ENCODE measurements at regions not wholly inside any gene's neighbourhood (a gene's known extent, or its start where the extent isn't known, plus 50 kb on each side); places are given as distances from the start of the nearest gene placed in this dataset.

DNA sequence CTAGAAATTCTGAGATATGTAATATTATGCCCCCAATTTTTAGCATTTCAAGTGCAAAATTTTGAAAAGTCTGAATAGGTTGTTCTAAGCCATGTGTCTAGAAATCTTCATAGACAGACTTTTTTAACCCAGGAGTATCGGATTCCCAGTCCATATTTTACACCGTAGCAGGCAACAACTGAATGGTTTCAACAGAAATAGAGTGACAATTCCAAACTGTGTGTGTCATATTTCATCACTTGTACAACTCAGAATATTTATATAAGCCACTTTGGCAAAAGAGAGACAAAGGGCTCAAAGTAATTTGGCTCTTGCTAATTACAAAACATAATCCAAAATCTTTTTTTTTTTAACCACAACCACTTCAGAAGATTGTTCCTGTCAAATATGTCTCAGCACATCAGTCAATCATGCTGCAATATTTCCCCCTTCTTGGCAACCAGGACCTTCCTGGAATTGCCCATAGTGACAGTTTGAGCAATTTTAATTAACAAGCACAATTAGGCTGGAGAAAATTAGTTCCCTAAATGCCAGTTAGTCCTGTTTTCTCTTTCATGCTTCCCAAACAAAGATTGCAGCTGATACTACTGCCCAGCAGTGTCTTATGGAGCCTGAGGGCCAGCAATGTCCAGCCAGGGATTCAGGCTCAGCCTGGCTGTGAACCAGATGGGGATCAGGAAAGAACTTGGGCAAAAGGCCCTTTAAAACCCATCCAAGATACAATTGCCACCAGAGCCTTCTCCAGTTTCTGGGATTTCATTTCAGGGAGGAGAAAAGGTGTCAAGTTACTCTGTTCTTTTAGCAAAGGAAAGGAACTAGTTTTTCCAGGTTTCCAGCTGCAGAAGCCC, 533.3 kb upstream of the GHITM start:
- DNase-seq = no peak

DNA sequence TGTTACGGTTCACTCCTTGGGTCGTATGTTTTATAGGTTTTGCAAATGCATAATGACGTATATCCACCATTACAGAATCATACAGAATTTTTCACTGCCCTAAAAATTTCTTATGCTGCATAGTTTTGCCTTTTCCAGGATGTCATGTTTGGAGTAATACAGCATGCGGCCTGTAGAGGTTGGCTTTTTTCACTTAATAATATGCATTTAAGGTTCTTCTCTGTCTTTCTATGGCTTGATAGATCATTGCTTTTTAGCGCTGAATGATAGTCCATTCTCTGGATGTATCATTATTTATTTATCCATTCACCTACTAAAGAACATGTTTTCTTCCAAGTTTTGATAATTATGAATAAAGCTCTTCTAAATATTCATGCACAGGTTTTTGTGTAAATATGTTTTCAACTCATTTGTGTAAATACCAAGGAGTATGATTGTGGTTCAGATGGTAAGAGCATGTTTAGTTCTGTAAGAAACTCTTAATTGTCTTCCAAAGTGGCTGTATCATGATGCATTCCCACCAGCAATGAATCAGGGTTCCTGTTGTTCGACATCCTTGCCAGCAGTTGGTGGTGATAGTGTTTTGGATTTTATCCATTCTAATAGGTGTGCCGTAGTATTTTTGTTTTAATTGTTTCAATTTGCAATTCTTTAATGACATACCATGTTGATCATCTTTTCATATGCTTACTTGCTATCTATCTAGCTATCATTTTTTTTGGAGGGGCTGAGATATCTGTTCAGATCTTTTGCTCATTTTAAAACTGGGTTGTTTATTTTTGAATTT, 531.2 kb upstream of the GHITM start:
- DNase-seq = no peak

DNA sequence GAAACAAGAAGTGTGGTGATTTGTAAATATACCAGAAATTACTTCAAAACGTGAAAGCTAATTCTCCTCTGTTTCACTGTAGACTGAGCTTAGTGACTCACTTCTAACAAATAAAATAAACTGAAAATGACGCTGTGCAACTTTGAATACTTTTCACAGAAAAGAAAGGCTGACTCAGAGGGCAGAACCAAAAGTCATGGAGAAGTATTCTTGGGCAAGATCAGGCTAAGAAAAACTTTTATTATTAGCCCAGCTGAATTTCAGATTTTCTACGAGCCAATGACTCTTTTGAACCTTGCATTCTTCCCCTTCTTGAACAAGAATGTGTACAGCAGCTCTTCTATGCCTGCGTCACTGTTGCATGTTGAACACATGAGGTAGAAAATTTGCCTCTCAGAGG, 527.3 kb upstream of the GHITM start:
- no peak for DNase-seq

DNA sequence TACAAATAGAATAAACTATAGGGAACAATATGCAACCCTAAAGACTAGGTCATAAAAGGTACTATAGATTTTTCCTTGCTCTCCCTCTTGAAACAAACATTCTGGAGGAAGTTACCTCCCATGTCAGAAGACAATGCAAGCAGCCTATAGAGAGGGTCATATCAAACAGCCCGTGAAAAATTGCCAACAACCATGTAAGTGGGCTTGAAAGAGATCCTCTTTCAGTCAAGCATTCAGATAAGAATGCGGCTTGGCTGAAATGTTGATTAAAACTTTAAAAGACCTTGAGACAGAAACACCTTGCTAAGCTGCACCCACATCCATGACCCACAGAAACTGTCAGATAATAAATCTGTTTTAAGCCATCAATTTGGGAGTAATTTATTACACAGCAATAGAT, 526.6 kb upstream of the GHITM start:
- no peak for DNase-seq

DNA sequence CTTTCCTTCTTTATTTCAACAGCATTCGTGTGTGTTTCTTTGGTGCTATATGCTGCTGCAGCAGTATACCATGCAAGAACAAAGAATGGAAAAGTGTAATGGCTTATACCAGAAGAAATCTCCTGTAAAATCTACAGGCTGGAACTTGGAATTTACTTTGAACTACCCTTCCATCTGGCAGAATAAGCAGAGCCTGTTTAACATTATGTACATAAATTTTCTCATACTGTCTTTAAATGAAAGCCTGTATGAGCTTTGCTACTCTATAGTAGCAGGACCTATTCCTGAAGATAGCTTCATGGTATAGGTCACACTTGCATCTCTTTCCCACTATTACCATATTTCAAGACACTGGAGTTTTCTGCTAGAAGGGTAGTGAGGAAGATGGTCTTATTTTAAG, 522.1 kb upstream of the GHITM start:
- DNase-seq = no peak

DNA sequence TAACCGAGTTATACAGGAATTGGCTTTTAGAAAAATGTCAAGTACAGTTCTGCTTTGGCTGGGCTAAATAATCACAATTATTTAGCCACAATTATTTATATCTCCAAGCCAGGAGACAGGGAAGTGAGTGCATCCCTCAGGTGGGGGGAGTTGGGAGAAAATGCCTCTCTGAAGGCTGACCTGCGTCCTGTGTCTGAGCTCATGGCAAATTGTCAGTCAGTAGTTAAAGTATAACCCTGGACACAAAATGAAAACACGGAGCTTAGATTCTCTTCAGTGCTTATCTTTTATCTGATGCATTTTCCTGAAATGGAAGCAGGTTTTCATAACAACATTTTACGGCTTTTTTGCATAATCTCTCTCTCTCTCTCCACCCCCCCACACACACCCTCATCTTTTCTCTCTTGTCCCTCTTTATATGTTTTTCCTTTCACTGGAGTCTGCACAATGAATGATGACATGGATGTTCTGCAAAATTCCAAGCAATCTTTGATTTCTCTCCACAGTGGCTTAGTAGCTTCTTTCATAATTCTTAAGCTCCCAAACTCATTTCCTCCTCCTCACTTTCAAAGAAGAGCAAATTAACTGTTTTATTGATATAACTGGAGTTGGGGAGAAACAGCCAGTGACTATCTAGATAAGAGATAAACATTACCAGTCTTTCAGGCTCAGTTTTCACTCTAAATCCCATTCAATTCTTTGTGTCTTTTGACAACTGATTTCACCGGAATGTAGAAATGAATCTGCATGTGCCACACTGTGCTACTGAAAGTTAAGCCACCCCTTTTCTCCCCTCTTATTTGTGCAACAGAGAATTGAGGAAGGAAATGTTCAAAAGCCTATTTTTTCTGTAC, 521.4 kb upstream of the GHITM start:
- no peak for DNase-seq

DNA sequence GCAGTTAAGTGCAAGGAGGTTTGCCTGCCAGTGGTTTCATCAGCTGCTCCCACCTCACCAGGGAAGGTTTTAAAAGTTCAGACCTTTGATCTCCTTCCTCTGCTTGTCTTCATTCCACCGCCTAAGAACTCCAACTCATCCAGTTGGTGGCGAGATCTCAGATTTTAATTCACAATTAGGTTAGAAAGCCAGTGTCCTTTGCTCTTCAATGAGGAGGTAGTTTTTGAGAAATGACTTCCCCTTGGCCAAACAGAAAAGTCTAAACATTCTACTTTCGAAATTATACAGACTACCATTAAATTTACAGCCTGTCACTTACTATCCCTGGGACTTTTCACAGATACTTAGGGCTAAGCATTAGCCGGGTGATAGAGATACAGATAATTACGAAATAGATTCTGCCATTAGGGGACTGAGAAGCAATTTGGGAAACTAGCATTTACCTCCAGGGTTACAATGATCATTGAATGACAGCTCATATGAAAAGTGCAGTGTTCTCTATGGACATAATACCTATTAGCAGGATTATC, 513.4 kb upstream of the GHITM start:
- no peak for DNase-seq

DNA sequence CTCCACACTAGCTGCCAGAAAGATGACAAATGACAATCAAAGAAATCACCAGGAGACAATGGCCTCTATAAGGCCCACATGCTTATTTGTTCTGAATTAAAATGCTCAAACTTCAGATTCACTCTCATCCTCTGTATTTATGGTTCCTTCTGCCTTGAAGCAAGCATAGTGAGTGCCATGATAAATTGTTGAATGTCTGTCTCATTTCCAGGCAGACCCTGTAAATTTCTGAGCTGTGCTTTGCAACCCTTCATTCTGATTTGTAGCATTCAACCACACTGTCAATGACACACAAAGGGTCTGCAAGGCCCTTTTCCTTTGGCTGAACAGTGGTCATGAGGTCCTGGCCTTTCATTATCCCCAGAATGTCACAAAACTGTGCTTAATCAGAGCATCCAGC, 506.6 kb upstream of the GHITM start:
- DNase-seq = no peak

DNA sequence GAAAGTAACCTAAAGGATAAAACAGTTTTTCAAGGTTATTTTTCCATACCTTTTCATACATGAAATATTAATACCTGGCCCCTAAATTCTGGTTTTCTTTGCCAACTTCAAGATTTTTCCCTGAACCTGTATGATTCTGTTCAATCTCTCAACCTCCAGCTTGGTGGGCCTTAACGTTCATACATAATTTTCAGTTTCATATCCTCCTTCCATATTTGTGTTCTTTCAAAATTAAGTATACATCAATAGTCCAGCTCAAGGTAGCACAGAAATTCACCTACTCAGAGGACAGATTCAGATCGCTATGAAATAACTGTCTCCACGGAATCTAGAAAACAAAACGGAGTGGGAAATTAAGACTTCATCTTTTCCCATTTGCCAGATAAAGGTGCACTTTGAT, 505.8 kb upstream of the GHITM start:
- DNase-seq = no peak

DNA sequence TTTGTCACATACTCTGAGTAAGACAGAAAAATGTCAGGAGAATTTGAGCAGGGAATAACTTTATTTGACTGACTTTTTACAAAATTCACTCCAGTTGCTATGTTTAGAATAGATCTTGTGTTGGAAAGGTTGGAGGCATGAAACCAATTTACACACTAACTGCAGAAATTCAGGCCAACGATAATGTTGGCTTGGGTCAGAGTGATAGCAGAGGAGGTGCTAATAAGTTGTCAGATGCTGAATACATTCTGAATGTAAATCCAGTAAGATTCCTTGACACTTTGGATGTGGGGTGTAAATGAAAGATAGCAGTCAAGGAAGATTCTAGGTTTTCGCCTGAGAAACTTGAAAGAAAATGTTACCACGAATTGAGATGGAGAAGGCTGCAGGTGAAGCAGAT, 502.5 kb upstream of the GHITM start:
- no peak for DNase-seq

DNA sequence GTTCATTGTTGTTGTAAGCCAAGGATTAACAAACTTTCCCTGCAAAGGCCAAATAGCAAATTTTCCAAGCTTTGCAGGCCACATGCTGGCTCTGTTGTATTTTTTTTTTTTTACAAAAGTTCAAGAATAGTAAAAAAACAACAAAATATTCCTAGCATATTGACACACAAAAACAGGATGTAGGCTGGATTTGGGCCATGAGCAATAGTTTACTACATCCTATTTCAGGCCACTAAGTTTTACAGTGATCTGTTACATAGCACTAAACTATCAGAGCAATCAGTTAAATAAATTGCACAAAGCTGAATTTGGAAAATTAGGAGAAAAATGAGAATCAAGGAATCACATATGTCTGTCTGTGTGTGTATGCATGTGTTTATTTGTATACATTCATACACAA, 491.8 kb upstream of the GHITM start:
- no peak for DNase-seq

DNA sequence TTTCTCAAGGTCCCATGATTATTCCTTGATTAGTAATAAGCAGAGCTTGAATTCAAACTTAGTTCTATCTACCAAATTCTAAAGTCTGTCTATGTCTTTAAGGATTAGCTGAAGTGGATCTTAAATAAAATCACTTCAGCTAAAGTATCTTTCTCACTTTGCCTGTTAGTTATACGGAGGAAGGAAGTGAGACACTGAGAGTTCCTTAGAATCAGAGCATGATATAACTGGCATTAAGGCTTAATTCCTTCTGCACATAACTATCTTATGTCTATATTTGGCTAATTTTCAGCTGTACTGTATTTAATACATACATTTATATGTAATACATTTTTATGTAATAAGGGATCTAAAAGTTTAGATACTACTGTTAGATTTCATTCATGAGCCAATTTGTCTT, 491.1 kb upstream of the GHITM start:
- no peak for DNase-seq

DNA sequence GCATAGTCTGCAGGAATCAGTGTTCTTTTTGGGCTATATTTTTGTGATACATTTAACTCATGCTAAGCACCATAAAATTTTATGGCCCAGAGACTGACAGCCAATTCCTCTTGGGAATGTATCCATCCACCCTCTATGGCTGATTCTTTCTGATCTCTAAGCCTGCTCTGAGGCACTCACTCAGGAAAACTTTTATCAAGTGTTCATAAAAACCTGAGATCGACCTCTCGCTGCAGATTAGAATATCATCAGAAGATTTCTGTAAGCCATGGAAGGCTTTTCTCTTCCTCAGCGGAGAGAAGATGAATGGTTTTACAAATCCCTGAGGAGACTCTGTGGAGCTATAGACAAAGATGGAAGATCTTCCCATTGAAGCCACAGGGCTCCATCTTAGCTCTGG, 489.8 kb upstream of the GHITM start:
- DNase-seq = no peak

DNA sequence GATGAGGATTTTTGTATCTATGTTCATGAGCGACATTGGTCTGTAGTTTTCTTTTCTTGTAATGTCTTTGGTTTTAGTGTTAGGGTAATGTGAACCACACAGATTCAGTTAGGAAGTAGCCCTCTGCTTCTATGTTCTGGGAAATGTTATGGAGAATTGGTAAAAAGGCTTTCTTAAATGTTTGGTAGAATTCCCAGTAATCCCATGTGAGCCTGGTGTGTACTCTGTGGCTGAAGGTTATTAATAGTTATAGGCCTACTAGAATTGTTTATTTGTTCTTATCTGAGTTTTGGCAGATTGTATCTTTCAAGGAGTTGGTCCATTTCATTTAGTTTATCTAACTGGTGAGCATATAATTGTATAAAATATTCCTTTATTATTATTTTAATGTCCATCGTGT, 484.6 kb upstream of the GHITM start:
- no peak for DNase-seq

DNA sequence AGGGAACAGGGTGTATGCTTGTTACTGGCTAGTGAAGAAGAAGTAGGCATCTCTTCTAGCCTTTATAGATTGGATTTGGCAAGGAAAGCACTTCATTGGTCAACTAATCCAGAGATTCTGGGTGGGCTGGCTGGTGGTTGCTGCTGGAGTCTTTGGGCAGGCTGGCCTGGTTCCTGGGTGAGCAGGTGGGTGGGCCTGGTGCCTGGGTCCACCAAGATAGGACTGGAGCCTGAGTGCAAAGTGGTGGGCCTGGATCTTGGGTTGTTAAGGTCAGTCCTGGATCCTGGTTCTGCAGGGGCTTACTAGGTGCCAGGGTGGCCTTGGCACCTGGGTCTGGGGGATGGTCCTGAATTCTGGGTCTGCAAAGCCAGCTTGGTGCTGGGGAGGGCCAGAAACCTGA, 482.4 kb upstream of the GHITM start:
- no peak for DNase-seq

DNA sequence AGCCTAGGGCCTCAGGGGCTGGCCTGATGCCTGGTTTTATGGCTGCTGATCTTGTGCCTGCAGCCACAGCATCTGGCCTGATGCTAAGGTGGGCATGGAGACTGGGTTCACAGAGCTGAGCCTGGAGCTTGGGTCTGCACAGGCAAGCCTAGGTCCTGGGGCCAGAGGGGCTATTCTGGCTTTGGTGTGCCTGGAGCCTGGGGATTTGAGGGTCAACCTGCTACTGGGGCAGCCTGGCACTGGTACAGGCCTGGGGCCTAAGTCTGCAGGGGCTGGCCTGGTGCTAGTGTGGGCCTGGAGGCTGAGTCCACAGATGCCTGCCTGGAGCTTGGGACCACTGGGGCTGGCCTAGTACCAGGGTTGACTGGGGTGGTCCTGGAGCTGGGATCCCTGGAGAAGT, 481.8 kb upstream of the GHITM start:
- DNase-seq = no peak

DNA sequence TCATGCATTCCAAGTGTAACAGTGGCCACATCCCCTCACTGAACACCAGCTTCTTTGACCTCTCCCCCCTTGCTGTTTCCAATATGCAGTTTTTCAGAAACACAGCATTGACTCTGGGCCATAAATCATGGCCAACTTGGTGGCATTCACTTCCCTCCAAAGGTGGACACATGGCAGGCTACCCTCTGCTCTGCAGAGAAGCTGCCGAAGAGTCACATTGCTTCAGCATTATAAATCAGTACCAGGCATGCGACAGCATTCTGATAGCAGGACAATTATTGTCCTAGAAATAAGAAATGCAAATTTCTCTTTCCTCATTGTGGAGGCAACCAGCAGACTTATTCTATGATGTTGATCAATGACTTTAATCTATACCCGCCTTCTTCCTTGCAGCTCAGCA, 475.4 kb upstream of the GHITM start:
- no peak for DNase-seq

DNA sequence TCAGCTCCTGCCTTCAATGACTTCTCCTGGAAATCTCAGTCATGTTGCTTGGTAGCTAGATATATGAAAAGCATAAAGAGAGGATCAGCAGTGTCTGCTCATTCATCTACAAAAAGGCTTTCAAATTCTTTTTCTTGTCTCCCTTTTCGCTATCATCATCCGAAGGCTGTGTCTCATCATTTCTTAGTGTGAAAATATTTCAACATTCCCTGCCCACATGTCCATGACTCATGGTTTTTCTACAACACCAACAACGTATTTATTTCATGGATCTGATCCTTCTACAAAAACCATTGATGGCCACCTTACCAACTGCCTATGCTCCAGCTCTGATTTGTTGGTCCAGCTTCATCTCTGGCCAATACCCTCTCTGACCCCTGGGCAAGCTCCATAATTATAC, 472.5 kb upstream of the GHITM start:
- DNase-seq = no peak

DNA sequence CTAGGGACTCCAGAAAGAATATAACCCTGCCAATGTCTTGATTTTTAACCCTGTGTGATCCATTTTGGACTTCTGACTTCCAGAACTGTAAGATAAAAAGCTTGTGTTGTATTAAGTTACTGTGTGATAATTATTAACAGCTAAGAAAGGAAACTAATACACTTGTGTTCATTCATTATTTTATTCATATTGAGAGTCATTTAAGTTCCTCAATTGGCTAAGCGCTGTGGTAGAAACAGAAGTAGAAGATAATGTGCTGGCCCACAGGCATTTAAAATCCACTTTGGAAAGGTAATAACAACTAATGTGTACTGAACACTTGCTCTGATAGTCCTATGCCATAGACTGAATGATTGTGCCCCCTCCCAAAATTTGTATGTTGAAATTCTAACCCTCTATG, 471.7 kb upstream of the GHITM start:
- DNase-seq = no peak

DNA sequence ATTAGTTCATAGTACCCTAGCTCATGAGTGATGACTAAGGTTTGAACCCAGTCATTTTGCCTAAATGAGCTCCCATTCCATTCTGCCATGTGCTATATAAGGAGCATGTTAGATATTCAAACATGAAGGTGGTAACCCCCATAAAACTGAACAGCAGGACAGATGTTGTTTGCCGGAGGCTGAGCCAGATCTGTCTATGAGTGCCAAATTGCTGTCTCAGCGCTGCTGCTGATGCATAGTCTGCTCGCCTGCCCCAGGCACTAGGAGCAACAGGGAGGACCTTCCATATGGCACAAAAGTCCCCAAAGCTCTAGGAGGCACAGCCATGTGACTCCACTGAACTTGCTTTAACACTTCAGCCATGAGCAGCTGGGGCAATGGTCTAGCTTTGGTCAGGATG, 466.0 kb upstream of the GHITM start:
- peak; percentile 85 for DNase-seq

DNA sequence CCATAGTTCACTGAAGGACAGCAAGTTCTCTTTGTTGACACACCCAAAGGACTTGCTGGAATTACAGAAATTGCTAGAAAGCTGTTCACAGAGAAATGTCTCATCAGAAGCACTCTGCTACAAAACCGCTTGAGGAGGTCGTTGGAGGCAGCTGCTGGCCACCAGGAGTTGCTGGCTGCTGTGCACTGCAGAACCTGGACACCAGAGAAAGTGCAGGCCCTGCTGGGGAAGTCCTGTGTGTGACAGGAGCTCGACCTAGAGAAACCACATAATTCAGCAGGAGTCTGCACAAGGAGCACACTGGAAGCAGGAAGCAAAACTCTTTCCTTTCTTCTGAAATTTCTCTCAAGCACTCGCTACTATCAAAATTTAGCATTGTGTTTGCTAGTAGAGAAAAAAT, 461.5 kb upstream of the GHITM start:
- no peak for DNase-seq

DNA sequence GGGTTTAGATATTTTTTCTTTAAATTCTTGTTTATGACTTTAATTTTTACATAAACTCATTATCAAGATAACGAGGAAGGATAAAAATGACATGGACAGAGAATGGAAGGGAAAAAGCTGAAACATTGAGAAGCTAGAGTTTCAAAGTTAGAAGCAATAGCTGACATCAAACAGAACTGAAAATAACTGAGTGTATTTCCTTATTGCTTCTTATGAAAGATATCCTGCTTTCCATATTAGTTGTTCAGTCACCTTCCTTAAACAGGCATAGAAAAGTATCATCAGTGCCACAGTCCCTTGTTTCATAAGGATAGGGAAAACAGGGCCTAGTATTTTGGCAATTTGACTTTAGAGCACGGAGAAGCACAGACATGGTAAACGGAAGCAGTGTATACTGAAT, 460.5 kb upstream of the GHITM start:
- DNase-seq = no peak

DNA sequence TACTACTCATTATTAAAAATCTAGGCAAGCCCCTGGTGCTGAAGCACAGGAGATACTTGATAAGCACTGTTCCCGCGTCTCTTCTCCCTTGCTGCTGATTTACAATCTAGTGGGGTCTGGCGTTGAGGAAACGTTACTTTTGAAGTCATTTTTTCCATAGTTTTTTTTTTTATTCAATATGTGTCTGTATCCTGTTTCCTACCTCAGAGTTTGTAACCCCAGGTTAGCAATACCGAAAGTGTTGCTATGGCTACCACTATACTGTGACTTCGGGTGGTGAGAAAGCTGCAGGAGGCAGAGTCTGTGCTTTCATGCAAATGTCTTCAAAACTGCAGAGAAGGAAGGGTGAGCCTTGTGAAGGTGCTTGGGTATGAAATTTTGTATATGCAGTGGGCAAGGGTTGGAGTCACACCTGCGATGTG, 458.8 kb upstream of the GHITM start:
- DNase-seq = no peak
